GM19328 (cell line): ENCODE measurements at regions not wholly inside any gene's neighbourhood (a gene's known extent, or its start where the extent isn't known, plus 50 kb on each side); places are given as distances from the start of the nearest gene placed in this dataset.
"Not testable (repeated sequence)": the region's sequence is repeated elsewhere in the genome, so short reads cannot be mapped to it uniquely, and the experiment has no call there.

Source experiments
- ATAC-seq: cut with Tn5 transposase; IDR thresholded peaks from one replicate; pipeline ENCODE4 v1.9.1; 2021; ENCODE audit warnings: mild to moderate bottlenecking, moderate library complexity; ENCODE audit not compliant: unreplicated experiment

GRCh38 chr7:65509368-65510186 is 135.9 kb downstream of the ZNF92 start:
- no peak for ATAC-seq

GRCh38 chr7:65510187-65510538 is 136.5 kb downstream of the ZNF92 start:
- not testable (repeated sequence) for ATAC-seq

- not testable (repeated sequence) for ATAC-seq
Measured at GRCh38 chr7:65519751-65520150, 146.1 kb downstream of the ZNF92 start.

GRCh38 chr7:65545465-65546161 is 172.0 kb downstream of the ZNF92 start:
- ATAC-seq, result not testable (repeated sequence)

GRCh38 chr7:65549589-65550443 is 176.2 kb downstream of the ZNF92 start:
- not testable (repeated sequence) for ATAC-seq

GRCh38 chr7:65550444-65550809 is 176.8 kb downstream of the ZNF92 start:
- ATAC-seq, result not testable (repeated sequence)

GRCh38 chr7:65551042-65551441 is 177.4 kb downstream of the ZNF92 start:
- ATAC-seq, result not testable (repeated sequence)

GRCh38 chr7:65554553-65555476 is 181.2 kb downstream of the ZNF92 start:
- not testable (repeated sequence) for ATAC-seq

- ATAC-seq, result not testable (repeated sequence)
Measured at GRCh38 chr7:65558584-65558983, 184.9 kb downstream of the ZNF92 start.

GRCh38 chr7:65561786-65562372 is 188.2 kb downstream of the ZNF92 start:
- ATAC-seq, result not testable (repeated sequence)

GRCh38 chr7:65562522-65562921 is 188.9 kb downstream of the ZNF92 start:
- not testable (repeated sequence) for ATAC-seq

- ATAC-seq, result not testable (repeated sequence)
Measured at GRCh38 chr7:65563333-65563732, 189.7 kb downstream of the ZNF92 start.

GRCh38 chr7:65568226-65568625 is 194.6 kb downstream of the ZNF92 start:
- not testable (repeated sequence) for ATAC-seq

GRCh38 chr7:65570990-65571389 is 197.3 kb downstream of the ZNF92 start:
- ATAC-seq, result not testable (repeated sequence)

GRCh38 chr7:65572581-65572980 is 198.9 kb downstream of the ZNF92 start:
- ATAC-seq, result not testable (repeated sequence)

- not testable (repeated sequence) for ATAC-seq
Measured at GRCh38 chr7:65576370-65576769, 202.7 kb downstream of the ZNF92 start.

GRCh38 chr7:65582518-65583119 is 209.0 kb downstream of the ZNF92 start:
- not testable (repeated sequence) for ATAC-seq

- not testable (repeated sequence) for ATAC-seq
Measured at GRCh38 chr7:65602495-65602894, 228.8 kb downstream of the ZNF92 start.

- no peak for ATAC-seq
Measured at GRCh38 chr7:65609131-65609530, 235.5 kb downstream of the ZNF92 start.
